ENCODE measurements at regions not wholly inside any gene's neighbourhood (a gene's known extent, or its start where the extent isn't known, plus 50 kb on each side); places are given as distances from the start of the nearest gene placed in this dataset.

GRCh38 chr20:55103188-55103587 lies 627.8 kb downstream of the DOK5 start:
- Histone ChIP-seq H3T11ph (ENCODE audit: low read length) (no peak overlapping the region), H3K79me2 (ENCODE audit: insufficient read depth, low read length) (no peaks in the 10 kb centered on the region), H3K56ac (ENCODE audit: insufficient read length, low read depth, low read length) (no peak overlapping the region), H4K91ac (ENCODE audit: insufficient read length, low read depth, low read length) (no peak overlapping the region), H4K5ac (ENCODE audit: insufficient read length, low read depth, low read length) (no peak overlapping the region), H4K20me1 (ENCODE audit: control insufficient read depth, insufficient read depth, insufficient read length) (no peaks in the 10 kb centered on the region), H2BK120ac (ENCODE audit: low read depth, low read length, poor library complexity, severe bottlenecking) (no peak overlapping the region), H2BK15ac (ENCODE audit: low read depth, low read length) (no peak overlapping the region), H2BK5ac (ENCODE audit: insufficient read length, low read length) (no peak overlapping the region), H3K4me1 (ENCODE audit: insufficient read depth, low read length) (no peaks in the 10 kb centered on the region; the same call in 1 of the 2 replicates), H3K9me3 (ENCODE audit: control insufficient read depth, low read depth, low read length) (no peaks in the 10 kb centered on the region), H3K4me2 (ENCODE audit: insufficient read depth, insufficient read length, low read length) (no peak overlapping the region), H2BK12ac (ENCODE audit: insufficient read length, low read depth, low read length) (no peak overlapping the region), H4K8ac (replicated peaks; ENCODE audit: insufficient read length, low read depth, low read length) (no peak overlapping the region), H2AK5ac (ENCODE audit: insufficient read length, low read length) (no peak overlapping the region), H3K14ac (ENCODE audit: insufficient read depth, low read length) (no peak overlapping the region), H3K27ac (ENCODE audit: insufficient read length, low read depth, low read length) (no peak overlapping the region), H3K23ac (ENCODE audit: insufficient read length, low read depth, low read length) (no peak overlapping the region), H3K9ac (ENCODE audit: extremely low read depth, insufficient read length, low read length) (no peak overlapping the region), H3K79me1 (ENCODE audit: insufficient read depth, low read depth, low read length, poor library complexity, severe bottlenecking) (no peaks in the 10 kb centered on the region), H3K27me3 (ENCODE audit: insufficient read depth, low read length) (no peaks in the 10 kb centered on the region), H3K18ac (ENCODE audit: insufficient read length, low read depth, low read length) (no peak overlapping the region), H2AFZ (ENCODE audit: low read length) (no peak overlapping the region), H2BK20ac (ENCODE audit: low read depth, low read length, poor library complexity, severe bottlenecking) (no peak overlapping the region), H3K23me2 (ENCODE audit: insufficient read length, low read depth, low read length, poor library complexity, severe bottlenecking) (no peaks in the 10 kb centered on the region), H3K4ac (ENCODE audit: low read depth, low read length) (no peak overlapping the region)
- Mint-ChIP-seq H3K4me1 (peaks cover 23% of the 10 kb centered on the region in 2 experiments), H3K27me3 (ENCODE audit: low read depth) (no peaks in the 10 kb centered on the region; the same call in 1 of the 2 replicates), H3K9me3 (peaks cover 0 to 8% of the 10 kb centered on the region in 2 experiments), H3K4me3 (no peak overlapping the region), H3K36me3 (ENCODE audit: insufficient read depth in 1 of 3, low read depth in 3 of 3) (peaks cover 0 to 5% (median 0%) of the 10 kb centered on the region in 3 experiments; a peak in 4 of 7 replicates), H3K27ac (no peak overlapping the region)
- DNase-seq, result no peak
- TF ChIP-seq CTCF (conservative IDR thresholded peaks at IDR 0.05), result no peak
- no CpG with 5 or more reads among the region's 2 CpGs for WGBS (ENCODE audit: extremely low coverage, insufficient read length, low lambda C conversion rate)

Data from H9 (cell line).